Activated T-cell treated with anti-CD3 and anti-CD28 coated beads for 4 hours (primary cell): ENCODE measurements at regions not wholly inside any gene's neighbourhood (a gene's known extent, or its start where the extent isn't known, plus 50 kb on each side); places are given as distances from the start of the nearest gene placed in this dataset.

ENCODE experiments used
- DNase-seq: peaks from one replicate; pipeline ENCODE4 v3.0.0-alpha.2; 2020

GRCh38 chr6:46072866-46073265, 56.9 kb upstream of the ENPP4 start:
- no peak for DNase-seq

GRCh38 chr6:46078294-46078693, 51.5 kb upstream of the ENPP4 start:
- peak; percentile 60 for DNase-seq

DNA sequence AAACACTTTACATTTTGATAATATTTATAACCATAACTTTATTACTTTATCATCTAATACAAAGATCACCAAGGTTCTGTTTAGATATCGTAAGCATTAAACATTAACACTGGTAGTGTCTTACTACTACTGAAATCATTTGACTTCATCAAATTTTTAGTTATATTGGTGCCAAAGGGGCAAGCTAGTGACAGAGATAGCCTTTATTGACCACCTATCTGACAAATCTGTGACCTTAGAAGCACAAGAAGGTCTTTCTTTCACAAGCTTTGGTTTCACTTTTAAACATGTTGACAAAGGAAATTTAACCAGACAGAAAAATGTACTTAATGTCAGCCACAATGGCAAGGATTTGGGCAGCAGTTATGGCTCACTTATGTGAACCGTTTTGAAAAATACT, 50.7 kb upstream of the ENPP4 start:
- DNase-seq = no peak
